OCI-LY3 (cell line): ENCODE measurements at regions not wholly inside any gene's neighbourhood (a gene's known extent, or its start where the extent isn't known, plus 50 kb on each side); places are given as distances from the start of the nearest gene placed in this dataset.
"Not testable (repeated sequence)": the region's sequence is repeated elsewhere in the genome, so short reads cannot be mapped to it uniquely, and the experiment has no call there.

Experiments
- H2AFZ ChIP-seq: fragments of 200-600, 300-600 bp; shearing (Covaris generic); 2 replicates; pipeline ENCODE4 v1.6.0; 2014; ENCODE audit warnings: antibody characterized with exemption, low read depth, low read length
- H3K27ac ChIP-seq: fragments of 200-600, 300-600 bp; sonication (generic); 2 replicates; pipeline ENCODE4 v1.5.1; 2014; ENCODE audit warnings: mild to moderate bottlenecking, low read length, moderate library complexity, mixed read lengths
- H3K27me3 ChIP-seq: fragments of 200-600, 300-600 bp; sonication (generic); 2 replicates; pipeline ENCODE4 v1.6.1; 2014; ENCODE audit warnings: low read depth, low read length, mixed read lengths
- H3K36me3 ChIP-seq: fragments of 200-600, 300-600 bp; sonication (generic); replicated peaks from 2 replicates; pipeline ENCODE3; 2014; ENCODE audit warnings: low read depth, low read length, mixed read lengths
- H3K4me1 ChIP-seq: fragments of 300-600, 200-600 bp; sonication (generic); 2 replicates; pipeline ENCODE4 v1.6.1; 2014; ENCODE audit warnings: low read length, mixed read lengths
- H3K4me2 ChIP-seq: fragments of 200-600, 300-600 bp; sonication (generic); 2 replicates; pipeline ENCODE4 v1.6.1; 2014; ENCODE audit warnings: low read length, mixed read lengths
- H3K4me3 ChIP-seq: fragments of 300-600, 200-600 bp; sonication (generic); 2 replicates; pipeline ENCODE4 v1.5.1; 2014; ENCODE audit warnings: antibody characterized with exemption, mild to moderate bottlenecking, low read length, moderate library complexity
- H3K79me2 ChIP-seq: fragments of 300-600, 200-600 bp; shearing (Covaris generic); 2 replicates; pipeline ENCODE4 v1.6.1; 2014; ENCODE audit warnings: mild to moderate bottlenecking, low read length, mixed read lengths
- H3K9ac ChIP-seq: fragments of 300-600, 200-600 bp; shearing (Covaris generic); 2 replicates; pipeline ENCODE4 v1.6.0; 2014; ENCODE audit warnings: mild to moderate bottlenecking, low read length, moderate library complexity
- H3K9me3 ChIP-seq: fragments of 200-600, 300-600 bp; shearing (Covaris generic); 2 replicates; pipeline ENCODE4 v1.6.1; 2014; ENCODE audit warnings: low read length, mixed read lengths; ENCODE audit not compliant: insufficient read depth
- H4K20me1 ChIP-seq: fragments of 200-600, 300-600 bp; sonication (generic); 2 replicates; pipeline ENCODE4 v1.6.1; 2016; ENCODE audit warnings: low read length, mixed read lengths; ENCODE audit not compliant: insufficient read depth
- EZH2phosphoT487 ChIP-seq: fragments of 200-600 bp; shearing (Covaris generic); IDR thresholded peaks from 2 replicates; pipeline ENCODE4 v1.6.1; 2018; ENCODE audit warnings: antibody characterized with exemption, mixed run types, low read depth
- TF ChIP-seq, protein P1 (sequence below): fragments of 200-600, 300-600 bp; sonication (generic); IDR thresholded peaks from 2 replicates; pipeline ENCODE4 v1.5.1; 2014; ENCODE audit warnings: antibody characterized with exemption, low read length, low read depth

DNA sequence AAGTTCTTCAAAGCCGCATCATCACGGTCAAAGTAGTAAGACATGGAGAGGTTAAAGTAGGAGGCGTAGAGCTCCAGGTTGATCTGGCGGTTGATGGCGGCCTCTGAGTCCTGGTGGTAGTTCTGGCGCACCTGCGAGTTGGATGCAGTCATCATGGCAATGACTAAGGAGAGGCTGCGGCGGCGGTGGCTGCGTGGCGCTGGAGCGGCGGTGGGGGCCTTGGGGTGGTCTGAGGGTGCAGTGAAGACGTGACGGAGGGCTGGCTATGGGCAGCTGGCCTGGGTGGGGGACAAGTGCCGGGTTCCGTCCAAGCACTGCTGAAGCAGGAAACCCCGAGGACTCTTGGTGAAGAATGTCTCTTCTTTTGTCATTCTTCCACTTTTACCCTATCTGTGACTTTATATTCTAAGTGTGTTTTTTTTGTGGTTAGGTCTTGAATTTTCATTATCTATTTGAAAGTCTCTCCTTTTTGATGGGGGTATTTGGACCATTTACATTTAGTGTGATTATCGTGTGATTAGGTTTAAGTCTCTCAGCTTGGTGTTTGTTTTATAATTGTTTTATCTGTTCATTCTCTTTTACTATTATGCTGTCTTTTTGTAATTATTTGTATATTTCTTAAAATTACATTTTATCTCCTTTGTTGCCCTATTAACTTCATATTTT, 94.6 kb downstream of the TFAP2B start:
- no peak overlapping the region for H3K4me3 ChIP-seq
- no peak overlapping the region for H3K4me2 ChIP-seq
- H3K79me2 ChIP-seq, result no peaks in the 10 kb centered on the region
- no peak overlapping the region for H3K27ac ChIP-seq
- H3K27me3 ChIP-seq, result no peaks in the 10 kb centered on the region
- H3K9me3 ChIP-seq, result no peaks in the 10 kb centered on the region
- TF ChIP-seq, protein P1, sequence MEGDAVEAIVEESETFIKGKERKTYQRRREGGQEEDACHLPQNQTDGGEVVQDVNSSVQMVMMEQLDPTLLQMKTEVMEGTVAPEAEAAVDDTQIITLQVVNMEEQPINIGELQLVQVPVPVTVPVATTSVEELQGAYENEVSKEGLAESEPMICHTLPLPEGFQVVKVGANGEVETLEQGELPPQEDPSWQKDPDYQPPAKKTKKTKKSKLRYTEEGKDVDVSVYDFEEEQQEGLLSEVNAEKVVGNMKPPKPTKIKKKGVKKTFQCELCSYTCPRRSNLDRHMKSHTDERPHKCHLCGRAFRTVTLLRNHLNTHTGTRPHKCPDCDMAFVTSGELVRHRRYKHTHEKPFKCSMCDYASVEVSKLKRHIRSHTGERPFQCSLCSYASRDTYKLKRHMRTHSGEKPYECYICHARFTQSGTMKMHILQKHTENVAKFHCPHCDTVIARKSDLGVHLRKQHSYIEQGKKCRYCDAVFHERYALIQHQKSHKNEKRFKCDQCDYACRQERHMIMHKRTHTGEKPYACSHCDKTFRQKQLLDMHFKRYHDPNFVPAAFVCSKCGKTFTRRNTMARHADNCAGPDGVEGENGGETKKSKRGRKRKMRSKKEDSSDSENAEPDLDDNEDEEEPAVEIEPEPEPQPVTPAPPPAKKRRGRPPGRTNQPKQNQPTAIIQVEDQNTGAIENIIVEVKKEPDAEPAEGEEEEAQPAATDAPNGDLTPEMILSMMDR, result no peak
- TF ChIP-seq EZH2phosphoT487, result no peak
- H3K9ac ChIP-seq, result no peak overlapping the region
- no peaks in the 10 kb centered on the region for H3K36me3 ChIP-seq
- no peaks in the 10 kb centered on the region for H3K4me1 ChIP-seq
- H2AFZ ChIP-seq, result no peak overlapping the region
- H4K20me1 ChIP-seq, result no peaks in the 10 kb centered on the region

DNA sequence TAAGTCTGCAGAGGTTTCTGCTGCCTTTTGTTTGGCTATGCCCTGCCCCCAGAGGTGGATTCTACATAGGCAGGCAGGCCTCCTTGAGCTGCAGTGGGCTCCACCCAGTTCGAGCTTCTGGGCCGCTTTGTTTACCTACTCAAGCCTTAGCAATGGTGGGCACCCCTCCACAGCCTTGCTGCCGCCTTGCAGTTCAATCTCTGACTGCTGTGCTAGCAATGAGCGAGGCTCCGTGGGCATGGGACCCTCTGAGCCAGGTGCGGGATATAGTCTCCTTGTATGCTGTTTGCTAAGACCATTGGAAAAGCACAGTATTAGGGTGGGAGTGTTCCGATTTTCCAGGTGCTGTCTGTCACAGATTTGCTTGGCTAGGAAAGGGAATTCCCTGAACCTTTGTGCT, 102.7 kb downstream of the TFAP2B start:
- H3K4me1 ChIP-seq, H3K36me3 ChIP-seq, H3K9me3 ChIP-seq, H4K20me1 ChIP-seq, H3K4me3 ChIP-seq, H3K4me2 ChIP-seq, H3K79me2 ChIP-seq, H2AFZ ChIP-seq, H3K27me3 ChIP-seq, H3K27ac ChIP-seq, H3K9ac ChIP-seq: not testable (repeated sequence)

DNA sequence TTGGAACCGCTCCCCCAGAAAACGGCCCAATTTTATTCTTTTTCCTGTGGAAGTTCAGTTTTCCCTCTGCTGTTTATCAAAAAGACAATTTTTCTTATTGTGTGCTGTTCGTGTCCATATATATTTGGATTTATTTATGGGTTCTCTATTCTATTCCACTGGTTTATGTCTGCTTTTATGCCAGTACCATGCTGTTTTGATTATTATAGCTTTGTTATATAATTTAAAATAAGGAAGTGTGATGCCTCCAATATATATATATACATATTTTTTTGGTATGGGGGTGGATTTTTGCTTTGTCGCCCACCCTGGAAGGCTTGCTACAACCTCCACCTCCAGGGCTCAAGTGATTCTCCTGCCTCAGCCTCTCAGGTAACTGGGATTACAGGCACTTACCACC, 103.3 kb downstream of the TFAP2B start:
- Histone ChIP-seq H3K4me3 (no peak overlapping the region), H3K36me3 (no peaks in the 10 kb centered on the region), H3K4me1 (no peaks in the 10 kb centered on the region), H2AFZ (no peak overlapping the region), H3K9me3 (no peaks in the 10 kb centered on the region), H3K4me2 (no peak overlapping the region), H3K79me2 (no peaks in the 10 kb centered on the region), H3K27me3 (no peaks in the 10 kb centered on the region), H3K9ac (no peak overlapping the region), H3K27ac (no peak overlapping the region), H4K20me1 (no peaks in the 10 kb centered on the region)
- TF ChIP-seq EZH2phosphoT487, result no peak
- TF ChIP-seq, protein P1, result no peak

DNA sequence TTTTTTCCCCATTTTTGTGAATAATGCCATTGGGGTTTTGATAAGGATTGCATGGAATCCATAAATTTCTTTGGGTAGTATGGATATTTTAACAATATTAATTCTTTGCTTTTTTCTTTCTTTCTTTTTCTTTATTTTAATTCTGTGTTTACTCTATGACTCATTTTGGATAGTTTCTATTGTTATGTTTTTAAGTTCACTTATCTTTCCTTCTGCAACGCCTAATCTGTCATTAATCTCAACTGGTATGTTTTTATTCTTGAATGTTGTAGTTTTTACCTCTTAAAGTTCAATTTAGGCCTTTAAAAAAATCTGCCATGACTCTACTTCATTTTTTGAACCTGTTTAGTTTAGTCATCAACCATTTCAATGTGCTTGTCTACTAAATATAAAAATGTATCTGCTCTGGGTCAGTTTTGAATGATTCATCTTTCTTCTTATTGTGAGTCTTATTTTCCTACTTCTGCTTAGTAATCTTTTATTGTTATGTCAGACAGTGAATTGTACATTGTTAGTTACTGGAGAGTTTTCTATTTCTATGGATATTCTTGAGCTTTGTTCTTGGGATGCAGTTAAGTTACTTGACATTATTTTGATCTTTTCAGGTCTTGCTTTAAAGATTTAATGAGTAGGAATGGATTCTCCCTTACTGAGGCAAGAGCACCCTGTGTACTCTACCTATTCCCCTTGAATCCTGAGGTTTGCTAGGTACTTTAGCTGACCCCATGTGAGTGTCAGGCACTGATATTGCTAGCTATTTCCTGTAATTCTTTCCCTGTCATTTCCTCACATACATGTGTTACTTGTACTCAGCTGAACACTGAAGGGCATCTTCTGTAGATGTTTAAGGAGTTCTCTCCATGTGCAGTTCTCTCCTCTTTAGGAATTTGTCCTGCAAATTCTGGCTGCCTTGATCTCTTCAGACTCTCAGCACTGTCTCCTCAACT, 104.2 kb downstream of the TFAP2B start:
- H3K27ac ChIP-seq, result no peak overlapping the region
- H3K27me3 ChIP-seq, result no peaks in the 10 kb centered on the region
- H3K4me2 ChIP-seq, result no peak overlapping the region
- no peaks in the 10 kb centered on the region for H3K9me3 ChIP-seq
- no peak overlapping the region for H3K4me3 ChIP-seq
- no peak overlapping the region for H2AFZ ChIP-seq
- no peak overlapping the region for H3K9ac ChIP-seq
- no peaks in the 10 kb centered on the region for H3K4me1 ChIP-seq
- no peaks in the 10 kb centered on the region for H4K20me1 ChIP-seq
- TF ChIP-seq EZH2phosphoT487, result no peak
- TF ChIP-seq, protein P1, result no peak
- no peaks in the 10 kb centered on the region for H3K79me2 ChIP-seq
- H3K36me3 ChIP-seq, result no peaks in the 10 kb centered on the region
